ENCODE measurements at regions not wholly inside any gene's neighbourhood (a gene's known extent, or its start where the extent isn't known, plus 50 kb on each side); places are given as distances from the start of the nearest gene placed in this dataset.

GRCh38 chr2:220346919-220347318 is 719.5 kb downstream of the SLC4A3 start:
- Histone ChIP-seq H3K9me3 (no peaks in the 10 kb centered on the region), H3K4me3 (no peak overlapping the region), H3K27me3 (no peaks in the 10 kb centered on the region), H3K27ac (no peak overlapping the region), H3K36me3 (no peaks in the 10 kb centered on the region), H3K4me1 (no peaks in the 10 kb centered on the region)
- no peak for DNase-seq (ENCODE audit: low spot score in 2 of 2)
- TF ChIP-seq POLR2AphosphoS5 (IDR thresholded peaks at IDR 0.05) (no peak), POLR2A (IDR thresholded peaks at IDR 0.05) (no peak)
- TF ChIP-seq, protein P1, sequence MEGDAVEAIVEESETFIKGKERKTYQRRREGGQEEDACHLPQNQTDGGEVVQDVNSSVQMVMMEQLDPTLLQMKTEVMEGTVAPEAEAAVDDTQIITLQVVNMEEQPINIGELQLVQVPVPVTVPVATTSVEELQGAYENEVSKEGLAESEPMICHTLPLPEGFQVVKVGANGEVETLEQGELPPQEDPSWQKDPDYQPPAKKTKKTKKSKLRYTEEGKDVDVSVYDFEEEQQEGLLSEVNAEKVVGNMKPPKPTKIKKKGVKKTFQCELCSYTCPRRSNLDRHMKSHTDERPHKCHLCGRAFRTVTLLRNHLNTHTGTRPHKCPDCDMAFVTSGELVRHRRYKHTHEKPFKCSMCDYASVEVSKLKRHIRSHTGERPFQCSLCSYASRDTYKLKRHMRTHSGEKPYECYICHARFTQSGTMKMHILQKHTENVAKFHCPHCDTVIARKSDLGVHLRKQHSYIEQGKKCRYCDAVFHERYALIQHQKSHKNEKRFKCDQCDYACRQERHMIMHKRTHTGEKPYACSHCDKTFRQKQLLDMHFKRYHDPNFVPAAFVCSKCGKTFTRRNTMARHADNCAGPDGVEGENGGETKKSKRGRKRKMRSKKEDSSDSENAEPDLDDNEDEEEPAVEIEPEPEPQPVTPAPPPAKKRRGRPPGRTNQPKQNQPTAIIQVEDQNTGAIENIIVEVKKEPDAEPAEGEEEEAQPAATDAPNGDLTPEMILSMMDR (IDR thresholded peaks at IDR 0.05), result no peak
- intact Hi-C loops (cut with DNase I; ENCODE audit: low total_unique reads), result no loop called here

DNA sequence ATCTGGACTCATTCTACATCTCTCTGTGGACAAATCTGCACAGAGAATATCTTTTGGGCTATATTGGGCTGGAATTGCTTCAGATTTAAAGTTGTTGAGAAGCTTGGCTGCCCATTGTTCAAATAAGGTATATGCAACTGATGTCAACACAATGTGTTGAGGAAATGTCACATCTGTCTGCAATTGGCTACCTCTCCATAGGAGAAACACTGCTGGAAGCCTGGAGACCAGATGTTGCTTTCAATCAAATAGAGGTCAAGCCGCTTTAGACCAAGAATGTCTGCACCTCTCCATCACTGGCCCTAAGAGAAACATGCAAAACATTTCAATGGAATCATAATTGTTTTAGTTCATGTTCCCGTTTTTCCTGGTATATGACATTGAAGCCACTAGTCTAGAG is 720.2 kb downstream of the SLC4A3 start:
- intact Hi-C loops (cut with DNase I; ENCODE audit: low total_unique reads), result no loop called here
- no peaks in the 10 kb centered on the region for H3K9me3 ChIP-seq

GRCh38 chr2:220348206-220348605 is 720.8 kb downstream of the SLC4A3 start:
- no peaks in the 10 kb centered on the region for H3K36me3 ChIP-seq
- TF ChIP-seq POLR2A (IDR thresholded peaks at IDR 0.05) (no peak), POLR2AphosphoS5 (IDR thresholded peaks at IDR 0.05) (no peak)
- TF ChIP-seq, protein P1 (IDR thresholded peaks at IDR 0.05), result no peak
- no peak for DNase-seq (ENCODE audit: low spot score in 2 of 2)
- no peak overlapping the region for H3K27ac ChIP-seq
- no peaks in the 10 kb centered on the region for H3K4me1 ChIP-seq
- H3K4me3 ChIP-seq, result no peak overlapping the region
- no peaks in the 10 kb centered on the region for H3K27me3 ChIP-seq
- no peaks in the 10 kb centered on the region for H3K9me3 ChIP-seq
- intact Hi-C loops (cut with DNase I; ENCODE audit: low total_unique reads), result no loop called here

More for the DNA sequence above, 720.2 kb downstream of the SLC4A3 start:
- Histone ChIP-seq H3K4me3 (no peak overlapping the region), H3K36me3 (no peaks in the 10 kb centered on the region), H3K4me1 (no peaks in the 10 kb centered on the region), H3K27me3 (no peaks in the 10 kb centered on the region), H3K27ac (no peak overlapping the region)
- TF ChIP-seq POLR2A (IDR thresholded peaks at IDR 0.05), result no peak
- TF ChIP-seq POLR2AphosphoS5 (IDR thresholded peaks at IDR 0.05), result no peak
- TF ChIP-seq, protein P1 (IDR thresholded peaks at IDR 0.05), result no peak
- no peak for DNase-seq (ENCODE audit: low spot score in 2 of 2)

GRCh38 chr2:220353897-220354296 is 726.5 kb downstream of the SLC4A3 start:
- H3K4me3 ChIP-seq, result no peak overlapping the region
- H3K27ac ChIP-seq, result no peak overlapping the region
- DNase-seq (ENCODE audit: low spot score in 2 of 2), result no peak
- no peaks in the 10 kb centered on the region for H3K36me3 ChIP-seq
- intact Hi-C loops (cut with DNase I; ENCODE audit: low total_unique reads), result no loop called here
- no peaks in the 10 kb centered on the region for H3K4me1 ChIP-seq
- TF ChIP-seq POLR2A (IDR thresholded peaks at IDR 0.05), result no peak
- no peaks in the 10 kb centered on the region for H3K27me3 ChIP-seq
- no peaks in the 10 kb centered on the region for H3K9me3 ChIP-seq

DNA sequence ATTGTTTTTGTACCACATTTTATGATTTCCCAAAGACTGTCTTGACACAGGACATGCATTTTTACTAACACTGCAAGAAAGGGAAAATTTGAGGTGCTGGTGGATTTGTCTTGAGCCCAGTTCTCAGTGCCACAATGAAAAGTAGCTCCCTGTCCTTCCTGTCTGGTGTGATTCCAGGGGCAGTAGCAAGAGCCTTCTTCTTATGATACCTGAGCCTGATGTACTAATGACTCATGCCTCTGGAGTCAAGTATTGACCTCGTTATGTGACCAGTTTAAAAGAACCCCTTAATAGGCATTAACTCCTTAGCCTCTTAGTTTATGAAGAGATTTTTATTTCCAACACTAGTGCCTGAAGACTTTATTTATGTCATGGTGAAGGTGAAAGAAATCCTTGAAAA is 728.6 kb downstream of the SLC4A3 start:
- intact Hi-C loops (cut with DNase I; ENCODE audit: low total_unique reads), result no loop called here
- TF ChIP-seq, protein P1 (IDR thresholded peaks at IDR 0.05), result no peak
- TF ChIP-seq POLR2A (IDR thresholded peaks at IDR 0.05), result no peak
- no peak for TF ChIP-seq POLR2AphosphoS5 (IDR thresholded peaks at IDR 0.05)
- H3K27me3 ChIP-seq, result no peaks in the 10 kb centered on the region
- DNase-seq (ENCODE audit: low spot score in 2 of 2), result no peak
- no peak overlapping the region for H3K4me3 ChIP-seq
- H3K9me3 ChIP-seq, result no peaks in the 10 kb centered on the region
- H3K4me1 ChIP-seq, result no peaks in the 10 kb centered on the region
- no peaks in the 10 kb centered on the region for H3K36me3 ChIP-seq
- H3K27ac ChIP-seq, result no peak overlapping the region

DNA sequence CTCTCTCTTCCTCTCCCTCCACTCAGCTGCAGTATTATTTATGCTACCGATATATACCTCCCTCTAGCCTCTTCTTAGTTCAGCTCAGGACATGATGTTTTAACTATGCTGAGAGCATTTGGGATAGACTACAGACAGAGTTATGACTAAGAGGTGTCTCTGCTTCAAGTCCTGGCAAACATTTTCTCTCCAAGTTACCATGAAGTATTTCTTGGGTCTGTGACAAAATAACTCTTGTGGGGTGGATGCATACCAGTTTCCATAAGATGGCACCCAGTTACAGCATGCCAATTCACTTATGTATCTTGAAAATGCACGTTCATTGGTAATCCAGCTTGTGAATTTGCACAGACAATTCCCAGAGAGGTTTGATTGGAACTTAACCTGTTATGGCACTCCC is 737.6 kb downstream of the SLC4A3 start:
- intact Hi-C loops (cut with DNase I; ENCODE audit: low total_unique reads), result no loop called here
- TF ChIP-seq POLR2AphosphoS5 (IDR thresholded peaks at IDR 0.05), result no peak
- TF ChIP-seq, protein P1 (IDR thresholded peaks at IDR 0.05), result no peak

More for the DNA sequence above, 737.6 kb downstream of the SLC4A3 start:
- H3K27ac ChIP-seq, result no peak overlapping the region
- no peak for DNase-seq (ENCODE audit: low spot score in 2 of 2)
- no peak overlapping the region for H3K4me3 ChIP-seq
- no peaks in the 10 kb centered on the region for H3K4me1 ChIP-seq
- no peaks in the 10 kb centered on the region for H3K27me3 ChIP-seq
- peaks cover 0 to 8% of the 10 kb centered on the region in 2 donors for H3K9me3 ChIP-seq
- no peaks in the 10 kb centered on the region for H3K36me3 ChIP-seq

Measured in breast epithelium (tissue), 4 donors.